ENCODE measurements at regions not wholly inside any gene's neighbourhood (a gene's known extent, or its start where the extent isn't known, plus 50 kb on each side); places are given as distances from the start of the nearest gene placed in this dataset.

DNA sequence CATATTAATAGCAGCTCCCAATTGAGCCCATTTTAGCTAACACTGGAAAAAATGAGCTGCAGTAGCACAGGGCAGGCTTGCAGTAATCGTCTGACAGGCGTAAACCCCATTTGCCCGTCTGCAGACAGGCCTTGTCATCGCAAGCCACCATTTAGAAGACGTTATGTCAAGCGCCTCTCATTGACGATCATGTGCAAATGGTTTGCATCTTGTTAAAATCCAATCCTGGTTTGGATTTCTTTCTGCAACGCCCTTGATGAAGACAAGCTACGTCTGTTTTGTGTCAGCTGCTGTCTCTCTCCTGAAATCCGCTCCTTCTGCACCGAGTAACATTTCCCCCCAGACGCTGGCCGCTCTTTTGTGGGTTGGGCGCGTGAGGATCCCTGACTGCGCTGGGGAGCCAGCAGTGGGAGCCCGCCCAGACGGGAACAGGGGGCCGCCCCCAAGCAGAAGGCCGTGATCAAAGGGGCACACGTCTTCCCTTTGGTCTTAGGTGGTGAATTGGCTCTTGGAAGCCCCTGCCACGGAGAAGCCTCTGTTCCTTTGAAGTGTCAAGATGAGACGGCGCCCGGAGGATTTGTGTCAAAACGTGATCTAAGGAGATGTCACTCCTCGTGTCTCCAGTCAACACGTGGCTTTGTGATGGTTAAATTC, 84.2 kb upstream of the GPC1 start:
- TF ChIP-seq, protein P1, sequence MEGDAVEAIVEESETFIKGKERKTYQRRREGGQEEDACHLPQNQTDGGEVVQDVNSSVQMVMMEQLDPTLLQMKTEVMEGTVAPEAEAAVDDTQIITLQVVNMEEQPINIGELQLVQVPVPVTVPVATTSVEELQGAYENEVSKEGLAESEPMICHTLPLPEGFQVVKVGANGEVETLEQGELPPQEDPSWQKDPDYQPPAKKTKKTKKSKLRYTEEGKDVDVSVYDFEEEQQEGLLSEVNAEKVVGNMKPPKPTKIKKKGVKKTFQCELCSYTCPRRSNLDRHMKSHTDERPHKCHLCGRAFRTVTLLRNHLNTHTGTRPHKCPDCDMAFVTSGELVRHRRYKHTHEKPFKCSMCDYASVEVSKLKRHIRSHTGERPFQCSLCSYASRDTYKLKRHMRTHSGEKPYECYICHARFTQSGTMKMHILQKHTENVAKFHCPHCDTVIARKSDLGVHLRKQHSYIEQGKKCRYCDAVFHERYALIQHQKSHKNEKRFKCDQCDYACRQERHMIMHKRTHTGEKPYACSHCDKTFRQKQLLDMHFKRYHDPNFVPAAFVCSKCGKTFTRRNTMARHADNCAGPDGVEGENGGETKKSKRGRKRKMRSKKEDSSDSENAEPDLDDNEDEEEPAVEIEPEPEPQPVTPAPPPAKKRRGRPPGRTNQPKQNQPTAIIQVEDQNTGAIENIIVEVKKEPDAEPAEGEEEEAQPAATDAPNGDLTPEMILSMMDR (IDR thresholded peaks at IDR 0.05; ENCODE audit: low read depth, low read length, missing control alignments) = no peak
- no peak for DNase-seq (ENCODE audit: extremely low read depth, low read depth)
- no peak overlapping the region for H3K4me3 ChIP-seq (replicated peaks; ENCODE audit: low read depth, low read length)

DNA sequence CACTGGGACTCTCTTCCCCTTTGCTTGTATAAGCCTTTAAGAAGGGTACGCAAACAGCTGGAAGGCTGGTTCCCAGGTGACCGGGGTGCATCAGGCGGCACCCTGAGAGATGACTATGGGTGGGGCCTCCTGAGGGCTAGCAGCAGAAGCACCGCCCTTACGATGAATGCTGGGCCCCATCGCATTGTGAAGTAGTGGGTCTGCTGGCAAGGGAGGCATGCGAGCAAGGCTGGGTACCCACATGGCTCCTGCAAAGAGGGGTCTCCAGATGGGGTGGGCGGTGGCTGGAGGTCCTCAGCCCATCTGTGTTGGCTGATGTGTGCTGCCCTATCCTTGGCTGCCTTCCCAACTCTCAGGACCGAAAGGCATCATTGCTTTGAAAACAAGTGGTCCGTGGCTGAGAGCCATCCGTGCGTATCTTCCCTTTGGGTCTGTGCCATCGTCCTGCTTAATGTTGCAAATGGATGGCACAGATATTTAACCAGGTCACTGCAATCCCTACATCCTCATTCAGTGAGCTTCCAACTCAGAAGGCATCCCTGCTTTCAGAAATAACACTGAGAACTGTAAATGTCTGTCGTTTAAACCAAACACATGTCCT, 83.5 kb upstream of the GPC1 start:
- no peak overlapping the region for H3K4me3 ChIP-seq (replicated peaks; ENCODE audit: low read depth, low read length)
- TF ChIP-seq, protein P1 (IDR thresholded peaks at IDR 0.05; ENCODE audit: low read depth, low read length, missing control alignments) = no peak
- DNase-seq (ENCODE audit: extremely low read depth, low read depth) = no peak

DNA sequence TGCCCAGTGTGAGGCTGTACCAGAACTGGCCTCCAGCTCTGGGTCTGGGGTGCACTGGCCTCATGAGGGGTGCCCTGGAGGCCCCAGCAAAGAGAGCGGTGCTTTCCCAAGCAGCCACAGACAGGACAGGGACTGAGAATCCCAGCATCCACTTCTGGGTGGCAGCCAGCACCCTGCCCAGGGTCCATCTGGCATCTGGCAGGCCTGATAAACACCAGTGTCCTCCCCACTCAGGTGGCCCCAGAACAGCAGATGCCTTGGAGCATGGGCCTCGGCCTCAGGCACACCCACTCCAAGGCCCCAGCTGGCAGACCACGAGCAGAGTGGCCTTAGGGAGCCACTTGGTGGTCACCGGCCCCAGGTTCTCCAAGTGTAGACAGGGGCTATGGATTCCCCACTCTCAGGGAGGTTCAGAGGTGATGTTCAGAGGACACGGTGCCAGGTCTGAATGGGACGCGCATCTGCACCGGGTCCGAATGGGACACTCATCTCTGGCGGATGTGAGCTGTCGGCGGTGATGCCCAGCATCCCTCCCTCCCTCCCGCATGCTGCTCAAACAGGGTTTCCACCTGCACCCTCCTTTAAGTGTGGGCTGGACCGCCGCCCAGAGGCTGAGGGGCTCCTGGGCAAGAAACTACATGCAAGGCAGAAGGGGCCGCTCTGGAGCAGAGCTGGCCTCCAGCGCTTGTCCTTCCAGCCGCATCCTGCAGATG, 82.2 kb upstream of the GPC1 start:
- no peak overlapping the region for H3K4me3 ChIP-seq (replicated peaks; ENCODE audit: low read depth, low read length)
- no peak for DNase-seq (ENCODE audit: extremely low read depth, low read depth)
- TF ChIP-seq, protein P1 (IDR thresholded peaks at IDR 0.05; ENCODE audit: low read depth, low read length, missing control alignments) = no peak

DNA sequence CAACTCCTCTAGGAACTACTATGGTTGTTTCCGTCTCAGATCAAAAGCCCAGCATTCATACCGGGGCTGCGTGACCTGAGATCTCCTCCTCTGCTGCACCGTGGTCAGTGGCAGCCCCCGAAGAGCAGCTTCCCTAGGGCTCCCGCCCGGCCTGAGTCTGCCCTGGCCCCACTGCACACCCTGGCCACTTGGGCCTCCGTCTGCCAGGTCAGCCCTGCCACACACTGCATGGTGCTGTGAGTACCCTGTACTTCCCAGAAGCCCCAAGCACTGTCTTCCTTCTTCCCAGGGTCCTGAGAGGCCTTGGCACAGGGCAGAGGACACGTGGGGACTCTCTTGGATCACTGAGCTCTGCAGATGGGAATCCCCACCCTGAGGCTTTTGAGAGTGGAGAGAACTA, 81.5 kb upstream of the GPC1 start:
- DNase-seq (ENCODE audit: extremely low read depth, low read depth) = no peak
- TF ChIP-seq, protein P1 (IDR thresholded peaks at IDR 0.05; ENCODE audit: low read depth, low read length, missing control alignments) = no peak
- H3K4me3 ChIP-seq (replicated peaks; ENCODE audit: low read depth, low read length) = no peak overlapping the region

DNA sequence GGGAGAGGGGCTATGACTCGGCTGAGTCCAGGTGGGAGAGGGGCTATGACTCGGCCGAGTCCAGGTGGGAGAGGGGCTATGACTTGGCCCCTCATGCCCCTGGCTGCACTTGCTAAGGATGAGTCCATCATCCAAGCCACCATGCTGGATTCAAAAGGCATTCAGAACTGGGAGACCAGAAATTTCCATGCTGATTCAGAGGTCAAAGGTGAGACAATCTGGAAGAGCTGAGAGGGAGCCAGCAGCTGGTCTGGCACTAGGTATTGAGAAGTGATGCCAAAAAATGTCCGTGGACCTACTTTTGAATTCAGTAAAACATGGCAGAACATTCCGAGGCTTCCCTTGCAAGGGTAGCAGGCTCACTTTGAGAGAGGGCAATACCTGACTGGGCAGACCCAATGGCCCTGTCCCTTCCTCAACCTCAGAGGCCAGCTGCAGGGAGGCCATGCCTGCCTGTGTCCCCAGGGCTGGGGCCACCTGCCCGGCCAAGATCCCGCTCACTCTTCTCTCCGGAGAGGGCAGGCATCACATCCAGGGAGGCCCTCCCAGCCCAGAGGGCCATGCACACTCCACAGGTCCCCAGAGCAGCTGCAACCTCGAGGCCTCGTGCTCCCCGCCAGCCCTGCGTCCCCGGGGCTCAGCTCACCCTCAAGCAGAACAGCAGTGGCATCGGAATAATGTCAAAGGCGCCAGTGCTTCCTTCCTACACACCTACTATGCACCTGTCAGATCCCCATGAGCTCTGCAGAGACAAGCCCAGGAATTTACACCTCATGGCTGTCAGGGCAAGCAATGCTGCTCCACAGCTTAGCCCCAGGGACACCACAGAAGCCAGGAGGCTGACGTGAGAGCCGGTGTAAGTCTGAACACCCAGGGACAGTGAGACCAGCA, 80.2 kb upstream of the GPC1 start:
- TF ChIP-seq, protein P1 (IDR thresholded peaks at IDR 0.05; ENCODE audit: low read depth, low read length, missing control alignments) = no peak
- H3K4me3 ChIP-seq (replicated peaks; ENCODE audit: low read depth, low read length) = no peak overlapping the region
- DNase-seq (ENCODE audit: extremely low read depth, low read depth) = no peak

DNA sequence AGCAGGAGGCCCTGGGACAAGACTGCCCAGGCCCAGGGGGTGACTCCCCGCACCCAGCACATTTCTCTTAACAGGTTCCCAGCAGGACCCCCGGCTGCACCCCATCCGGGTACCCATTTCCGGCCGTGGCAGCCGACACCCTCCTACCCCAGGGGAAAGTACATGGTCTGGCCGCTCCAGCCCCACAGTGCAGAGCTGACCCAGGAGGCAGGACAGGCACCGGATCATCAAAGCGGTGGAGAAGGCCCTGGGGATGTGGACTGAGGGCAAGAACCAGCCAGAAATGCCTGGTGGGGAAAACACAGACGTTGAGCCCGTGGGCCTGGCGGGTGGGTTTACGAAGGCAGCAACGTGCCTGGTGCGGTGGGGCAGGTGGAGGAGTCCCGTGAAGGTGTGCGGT, 79.5 kb upstream of the GPC1 start:
- no peak for DNase-seq (ENCODE audit: extremely low read depth, low read depth)
- TF ChIP-seq, protein P1 (IDR thresholded peaks at IDR 0.05; ENCODE audit: low read depth, low read length, missing control alignments) = no peak
- H3K4me3 ChIP-seq (replicated peaks; ENCODE audit: low read depth, low read length) = no peak overlapping the region
